HG02938 (cell line): ENCODE measurements at regions not wholly inside any gene's neighbourhood (a gene's known extent, or its start where the extent isn't known, plus 50 kb on each side); places are given as distances from the start of the nearest gene placed in this dataset.
"Not testable (repeated sequence)": the region's sequence is repeated elsewhere in the genome, so short reads cannot be mapped to it uniquely, and the experiment has no call there.

Experiments
- ATAC-seq: cut with Tn5 transposase; IDR thresholded peaks from one replicate; pipeline ENCODE4 v1.9.1; 2021; ENCODE audit warnings: mild to moderate bottlenecking, moderate library complexity; ENCODE audit not compliant: unreplicated experiment

DNA sequence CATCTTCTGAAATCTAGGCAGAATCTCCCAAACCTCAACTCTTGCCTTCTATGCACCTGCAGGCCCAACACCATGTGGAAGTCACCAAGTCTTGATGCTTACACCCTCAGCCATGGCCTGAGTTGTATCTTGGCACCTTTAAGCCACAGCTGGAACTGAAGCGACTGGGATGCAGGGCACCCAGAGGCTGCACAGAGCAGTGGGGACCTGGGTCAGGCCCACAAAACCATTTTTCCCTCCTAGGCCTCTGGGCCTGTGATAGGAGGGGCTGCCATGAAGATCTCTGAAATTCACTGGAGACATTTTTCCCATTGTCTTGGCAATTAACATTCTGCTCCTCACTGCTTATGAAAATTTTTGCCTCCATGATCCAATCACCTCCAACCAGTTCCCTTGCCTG, 1388.5 kb downstream of the ADGRL3 start:
- no peak for ATAC-seq

DNA sequence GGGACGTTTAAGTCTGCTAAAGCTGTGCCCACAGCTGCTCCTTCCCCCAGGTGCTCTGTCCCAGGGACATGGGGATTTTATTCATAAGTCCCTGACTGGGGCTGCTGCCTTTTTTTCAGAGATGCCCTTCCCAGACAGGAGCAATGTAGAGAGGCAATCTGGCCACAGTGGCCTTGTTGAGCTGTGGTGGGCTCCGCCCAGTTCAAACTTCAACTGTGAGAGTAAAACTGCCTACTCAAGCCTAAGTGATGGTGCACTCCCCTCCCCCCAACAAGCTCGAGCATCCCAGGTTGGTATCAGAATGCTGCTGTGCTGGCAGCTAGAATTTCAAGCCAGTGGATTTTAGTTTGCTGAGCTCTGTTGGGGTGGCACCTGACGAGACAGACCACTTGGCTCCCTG, 1371.4 kb downstream of the ADGRL3 start:
- no peak for ATAC-seq

DNA sequence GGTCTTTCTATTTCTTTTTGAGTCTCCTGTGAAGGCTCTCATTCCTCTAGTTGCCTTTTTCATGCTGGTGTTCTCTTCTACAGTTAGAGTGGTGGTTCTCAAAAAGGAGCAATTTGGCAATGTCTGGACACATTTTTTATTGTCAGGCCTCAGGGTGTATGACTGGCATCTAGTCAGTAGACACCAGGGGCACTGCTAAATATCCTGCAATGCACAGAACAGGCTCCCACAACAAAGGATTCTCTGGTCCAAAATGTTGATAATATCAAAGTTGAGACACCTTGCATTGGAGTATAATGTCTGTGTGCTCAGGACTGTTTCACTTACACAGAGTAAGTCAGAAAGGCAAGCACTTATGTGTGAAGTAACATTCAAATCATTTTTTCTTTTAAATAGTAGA, 1360.7 kb downstream of the ADGRL3 start:
- no peak for ATAC-seq

DNA sequence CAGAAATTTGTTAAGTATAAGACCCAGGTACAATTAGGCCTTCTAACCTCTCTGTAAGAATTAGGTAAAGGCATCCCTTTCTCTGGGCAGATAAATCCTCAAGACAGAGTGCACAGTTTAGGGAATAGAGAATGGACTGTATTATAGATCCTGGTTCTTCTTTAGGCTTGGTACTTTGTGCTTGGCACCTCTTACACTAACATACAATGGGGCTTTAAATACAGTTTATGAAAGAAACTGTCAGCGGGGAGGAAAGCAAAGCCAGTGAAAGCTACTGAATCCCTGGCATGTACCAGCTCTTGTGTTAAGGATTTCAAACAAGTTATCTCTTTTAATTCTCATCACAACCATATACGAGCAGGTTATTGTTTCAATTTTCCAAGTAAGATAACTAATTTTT, 1350.0 kb downstream of the ADGRL3 start:
- ATAC-seq: no peak

DNA sequence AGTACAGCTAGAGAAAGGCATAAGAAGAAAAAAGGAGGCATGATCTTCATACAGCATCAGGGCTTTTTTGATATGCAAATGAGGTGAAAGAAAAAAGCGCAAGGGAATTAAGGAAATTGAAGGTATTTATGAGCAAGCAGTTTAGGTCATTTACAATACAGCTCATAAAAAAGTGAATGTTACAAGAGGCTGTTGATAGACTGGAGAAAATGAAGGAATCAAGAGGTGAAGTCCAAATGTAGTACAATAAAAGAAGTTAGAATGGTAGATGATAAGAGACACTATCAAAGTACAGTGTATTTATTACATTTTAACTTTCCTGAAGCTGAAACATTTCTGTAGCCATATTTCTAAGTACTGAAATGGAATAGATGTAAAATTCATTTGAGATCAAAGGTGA, 1349.5 kb downstream of the ADGRL3 start:
- no peak for ATAC-seq

DNA sequence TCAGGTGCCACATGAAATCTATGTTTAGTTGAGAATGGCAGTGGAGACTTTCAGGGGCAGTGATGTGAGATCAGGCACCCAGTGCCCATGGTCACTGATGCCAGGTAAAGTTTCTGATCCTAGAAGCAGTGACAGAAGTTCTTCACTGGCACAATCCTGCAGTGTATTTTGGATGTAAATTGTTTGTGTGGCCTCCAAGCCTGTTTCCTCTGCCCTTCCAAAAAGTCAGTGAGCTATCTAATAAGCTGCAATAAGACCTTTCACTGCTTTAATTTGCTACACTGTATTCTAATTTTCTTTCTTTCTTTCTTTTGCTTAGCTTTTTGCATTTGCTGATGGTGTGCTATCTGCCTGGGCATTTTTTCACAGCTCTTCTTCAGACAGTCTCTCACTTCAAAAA, 1348.6 kb downstream of the ADGRL3 start:
- no peak for ATAC-seq

DNA sequence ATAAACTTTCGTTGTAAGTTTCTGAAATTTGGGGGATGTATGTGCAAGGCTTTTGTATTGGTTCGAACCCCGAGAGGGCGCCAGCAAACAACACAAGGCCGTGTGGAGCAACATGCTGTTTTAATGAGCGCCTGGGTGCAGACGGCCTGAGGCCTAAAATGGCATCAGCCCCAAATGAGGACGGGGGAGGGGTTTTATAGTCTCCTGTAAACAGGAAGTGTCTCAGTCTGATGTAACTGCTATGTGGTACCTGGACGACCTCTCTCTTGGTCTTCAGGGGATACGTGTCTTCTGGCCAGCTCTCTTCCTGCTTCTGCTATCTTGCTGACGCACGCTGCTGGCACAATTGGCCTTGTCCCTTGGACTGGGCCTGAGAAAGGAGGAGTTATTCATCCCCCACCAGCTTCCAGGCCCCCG, 1348.0 kb downstream of the ADGRL3 start:
- no peak for ATAC-seq

DNA sequence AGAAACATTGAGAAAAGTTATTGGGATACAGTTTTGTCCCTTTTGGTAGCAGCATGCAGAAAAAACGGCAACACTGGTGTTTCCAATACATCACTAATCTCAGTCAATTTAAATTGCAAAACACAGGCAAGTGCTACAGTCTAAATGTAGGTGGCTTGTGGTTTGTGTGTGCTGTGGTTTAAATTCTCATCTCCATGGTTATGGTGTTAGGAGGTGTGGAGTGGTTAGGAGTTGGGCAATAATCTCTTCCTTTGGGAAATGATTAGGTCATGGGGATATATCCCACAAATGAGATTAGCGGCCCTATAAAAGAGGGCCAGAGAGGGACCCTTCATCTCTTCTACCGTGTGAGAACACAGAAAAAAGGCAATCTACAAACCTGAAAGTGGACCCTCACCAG, 1344.3 kb downstream of the ADGRL3 start:
- ATAC-seq: no peak

DNA sequence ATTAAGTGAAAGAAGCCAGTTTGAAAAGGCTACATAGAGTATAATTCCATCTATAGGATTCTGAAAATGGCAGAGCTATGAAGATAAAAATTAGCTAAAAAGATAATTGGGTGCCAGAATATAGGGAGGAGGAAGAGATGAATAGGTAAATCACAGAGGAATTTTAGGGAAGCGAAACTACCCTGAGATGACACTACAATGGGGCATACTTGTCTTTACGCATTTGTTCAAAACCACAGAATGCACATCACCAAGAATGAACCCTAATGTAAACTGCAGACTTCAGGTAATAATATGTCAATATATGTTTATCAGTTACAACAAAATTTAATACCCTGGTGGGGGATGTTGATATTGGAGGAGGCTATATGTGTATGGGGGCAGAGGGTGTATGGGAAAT, 1342.9 kb downstream of the ADGRL3 start:
- ATAC-seq: no peak

DNA sequence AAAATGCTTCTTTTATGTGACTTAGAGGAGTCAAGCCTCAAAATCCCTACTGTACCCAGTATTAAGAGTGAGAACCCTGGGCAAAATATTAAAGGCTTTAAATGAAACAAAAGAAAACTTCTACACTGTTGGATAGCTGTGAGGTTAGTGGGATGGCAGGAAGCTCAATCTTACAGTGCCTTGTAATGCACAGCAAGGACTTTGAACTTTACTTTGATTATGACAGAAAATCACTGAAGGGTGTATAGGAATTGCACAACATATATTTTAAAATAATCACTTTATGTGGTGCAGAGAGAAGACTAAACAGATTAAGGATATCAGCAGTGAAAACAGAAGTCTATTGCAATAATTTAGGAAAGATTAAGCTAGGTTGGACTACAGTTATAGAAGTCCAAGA, 1333.4 kb downstream of the ADGRL3 start:
- no peak for ATAC-seq

DNA sequence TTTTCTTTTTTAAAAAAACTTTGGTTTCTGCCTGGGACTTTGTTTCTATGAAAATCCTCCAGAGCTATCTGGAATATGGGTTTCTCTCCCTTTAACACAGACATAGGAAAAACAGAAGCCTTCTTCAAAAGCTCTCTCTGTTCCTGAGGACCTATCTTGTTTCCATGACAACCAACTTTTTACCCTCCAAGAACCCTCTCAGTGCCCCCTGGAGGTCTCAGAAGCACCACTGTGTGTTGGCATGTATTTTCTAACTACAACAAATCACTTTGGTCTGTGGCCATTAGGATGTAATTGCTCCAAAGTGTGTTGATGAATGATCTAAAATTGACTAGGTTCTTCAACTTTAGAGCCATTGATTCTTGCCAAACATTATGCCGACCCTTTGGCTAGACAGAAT, 1331.6 kb downstream of the ADGRL3 start:
- no peak for ATAC-seq

DNA sequence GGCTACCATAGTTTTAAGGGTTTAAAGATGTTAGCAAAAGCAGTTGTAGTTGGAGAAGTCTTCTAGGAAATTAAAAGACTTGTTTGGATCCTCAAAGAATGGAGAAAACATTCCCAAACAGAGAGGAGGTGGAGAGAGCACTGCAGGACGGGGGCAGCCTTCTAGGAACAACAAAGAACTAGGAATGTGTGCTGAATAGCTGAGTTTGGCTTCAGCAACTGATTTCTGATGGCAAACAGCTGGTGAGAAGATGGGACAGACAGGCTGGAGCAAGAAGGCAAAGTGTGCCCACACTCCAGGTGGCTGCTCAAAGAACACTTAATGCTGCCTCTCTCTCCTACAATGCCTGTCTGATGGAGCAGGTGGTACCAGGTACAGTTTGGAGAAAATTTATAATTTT, 1331.1 kb downstream of the ADGRL3 start:
- ATAC-seq: no peak

DNA sequence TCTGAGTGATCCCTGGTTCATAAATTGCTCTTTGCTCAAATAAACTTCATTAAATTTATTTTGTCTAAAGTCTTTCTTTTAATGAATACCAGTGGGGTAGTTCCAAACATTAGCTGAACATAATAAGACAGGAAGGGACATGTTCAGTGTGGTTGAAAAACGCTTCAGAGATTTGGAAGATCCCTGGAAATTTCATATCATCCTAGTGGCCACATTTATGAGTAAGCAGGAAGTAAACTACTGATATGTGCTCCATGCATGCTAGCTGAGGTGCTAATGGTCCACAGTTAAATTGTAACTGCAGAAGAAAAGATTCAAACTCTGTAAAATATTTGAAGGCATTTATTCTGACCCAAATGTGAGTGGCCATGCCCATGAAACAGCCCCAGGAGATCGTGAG, 1328.7 kb downstream of the ADGRL3 start:
- ATAC-seq: no peak

GRCh38 chr4:62526671-62527070, 1326.5 kb downstream of the ADGRL3 start:
- ATAC-seq: no peak

GRCh38 chr4:62523256-62523655, 1323.1 kb downstream of the ADGRL3 start:
- ATAC-seq: no peak

- ATAC-seq: no peak
These were observed 1322.1 kb downstream of the ADGRL3 start for GRCh38 chr4:62522273-62522672.

DNA sequence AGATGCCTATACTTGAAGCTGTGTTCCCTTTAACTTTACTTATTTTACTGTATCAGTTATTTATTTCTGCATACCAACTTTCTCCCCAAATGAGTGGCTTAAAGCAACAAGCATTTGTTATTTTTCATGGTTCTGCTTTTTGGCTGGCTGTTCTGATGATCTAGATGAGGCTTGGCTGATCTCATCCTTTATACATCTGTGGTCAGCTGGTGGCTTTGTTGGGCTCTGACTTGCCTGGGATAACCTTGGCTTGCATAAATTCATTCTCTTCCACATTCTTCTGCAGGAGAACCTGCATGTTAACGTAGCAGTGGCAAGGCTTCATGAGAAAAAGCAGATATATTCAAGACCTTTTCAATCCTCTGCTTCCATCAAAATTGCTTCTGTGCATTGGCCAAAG, 1317.6 kb downstream of the ADGRL3 start:
- no peak for ATAC-seq

DNA sequence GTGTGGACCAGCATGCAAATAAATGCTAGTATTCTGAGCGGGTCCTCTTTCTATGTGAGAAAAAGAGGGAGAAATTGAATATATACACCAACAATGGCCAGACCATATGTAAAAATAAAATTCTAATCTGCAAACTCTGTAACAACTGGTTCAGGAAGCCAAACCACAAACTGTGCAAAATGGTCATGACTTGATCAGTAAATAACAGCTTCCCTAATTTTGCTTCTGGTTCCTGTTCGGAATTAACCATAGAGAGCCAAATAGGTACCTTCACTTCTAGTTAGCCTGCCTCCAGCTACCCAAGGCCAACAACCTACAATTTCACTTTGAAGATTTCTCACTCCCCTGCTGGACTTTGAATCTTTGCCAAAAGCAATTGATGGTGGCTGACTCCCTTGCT, 1313.2 kb downstream of the ADGRL3 start:
- ATAC-seq: no peak

DNA sequence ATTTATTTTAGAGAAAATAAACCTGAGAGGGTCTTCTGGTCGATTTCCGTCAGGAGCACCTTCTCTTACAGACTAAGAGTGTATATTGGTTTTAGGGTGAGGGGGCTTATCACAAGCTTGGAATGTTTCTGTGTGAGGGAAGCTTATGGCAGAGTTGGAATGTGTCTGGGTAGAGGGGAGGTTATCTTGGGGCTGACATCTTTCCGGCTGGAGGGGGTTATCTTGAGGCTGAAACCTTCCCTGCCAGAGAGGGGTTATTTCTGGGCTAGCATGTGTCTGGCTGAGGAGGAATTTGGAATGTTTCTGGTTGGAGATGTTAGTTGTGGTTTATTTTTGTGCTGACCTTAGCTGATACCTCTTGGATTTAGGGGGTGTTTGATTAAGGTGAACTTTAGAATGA, 1312.1 kb downstream of the ADGRL3 start:
- ATAC-seq: no peak

DNA sequence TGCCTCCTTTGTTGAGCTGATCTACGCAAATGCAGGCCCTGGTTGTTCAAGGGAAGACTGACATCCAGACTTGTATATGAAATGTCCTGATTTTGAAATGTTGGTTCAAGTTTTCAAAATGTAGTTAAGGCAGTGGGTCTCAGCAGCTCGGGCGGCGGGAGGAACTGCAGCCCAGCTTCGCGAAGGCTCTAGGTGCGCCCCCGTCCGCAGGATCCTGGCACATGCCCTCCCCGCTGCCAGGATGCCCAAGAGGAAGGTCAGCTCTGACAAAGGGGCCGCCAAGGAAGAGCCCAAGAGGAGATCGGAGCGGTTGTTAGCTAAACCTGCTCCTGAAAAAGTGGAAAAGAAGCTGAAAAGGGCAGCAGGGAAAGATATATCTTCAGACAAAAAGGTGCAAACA, 1310.1 kb downstream of the ADGRL3 start:
- ATAC-seq: no peak

DNA sequence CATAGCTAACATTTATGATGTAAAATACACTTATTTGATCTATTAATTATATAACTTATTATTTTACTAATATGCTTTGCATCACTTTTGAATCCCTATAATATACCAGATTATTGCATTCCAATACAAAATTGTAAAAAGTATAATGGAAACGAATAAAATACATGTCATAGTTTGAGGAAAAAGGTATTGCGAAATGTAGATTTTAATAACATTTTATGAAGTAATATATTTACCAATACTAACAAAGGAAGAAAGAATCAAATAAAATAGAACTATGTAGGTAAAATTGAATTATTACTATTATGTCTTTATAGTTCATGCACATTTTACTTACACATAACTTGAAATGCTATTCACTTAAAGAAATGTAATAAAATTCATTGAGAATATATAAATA, 1300.2 kb downstream of the ADGRL3 start:
- no peak for ATAC-seq

GRCh38 chr4:62495032-62495431, 1294.9 kb downstream of the ADGRL3 start:
- no peak for ATAC-seq

DNA sequence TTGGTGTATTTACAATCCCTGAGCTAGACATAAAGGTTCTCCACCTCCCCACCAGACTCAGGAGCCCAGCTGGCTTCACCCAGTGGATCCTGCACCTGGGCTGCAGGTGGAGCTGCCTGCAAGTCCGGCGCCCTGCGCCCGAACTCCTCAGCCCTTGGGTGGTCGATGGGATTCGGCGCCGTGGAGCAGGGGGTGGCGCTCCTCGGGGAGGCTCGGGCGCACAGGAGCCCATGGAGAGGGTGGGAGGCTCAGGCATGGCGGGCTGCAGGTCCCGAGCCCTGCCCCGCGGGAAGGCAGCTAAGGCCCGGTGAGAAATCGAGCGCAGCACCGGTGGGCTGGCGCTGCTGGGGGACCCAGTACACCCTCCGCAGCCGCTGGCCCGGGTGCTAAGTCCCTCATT, 1291.6 kb downstream of the ADGRL3 start:
- not testable (repeated sequence) for ATAC-seq

- no peak for ATAC-seq
These were observed 1290.5 kb downstream of the ADGRL3 start for GRCh38 chr4:62490635-62491034.
